H9 (cell line): ENCODE measurements at regions not wholly inside any gene's neighbourhood (a gene's known extent, or its start where the extent isn't known, plus 50 kb on each side); places are given as distances from the start of the nearest gene placed in this dataset.

ENCODE experiments used
- DNase-seq: peaks from one replicate; pipeline ENCODE4 v3.0.0-alpha.2; 2017
- H2AFZ ChIP-seq: one replicate; pipeline ENCODE4 v1.6.1; 2013; ENCODE audit warnings: mild to moderate bottlenecking, low read length, control low read depth, moderate library complexity
- H2AK5ac ChIP-seq: 2 replicates; pipeline ENCODE4 v1.6.1; 2013; ENCODE audit warnings: low read length, control low read depth, mixed read lengths; ENCODE audit not compliant: insufficient read length
- H2BK120ac ChIP-seq: one replicate; pipeline ENCODE4 v1.6.1; 2013; ENCODE audit warnings: low read depth, mild to moderate bottlenecking, low read length, control low read depth, inconsistent platforms; ENCODE audit not compliant: poor library complexity, severe bottlenecking
- H2BK12ac ChIP-seq: 2 replicates; pipeline ENCODE4 v1.6.1; 2013; ENCODE audit warnings: low read length, control low read depth, mixed read lengths, low read depth; ENCODE audit not compliant: insufficient read length
- H2BK15ac ChIP-seq: 2 replicates; pipeline ENCODE4 v1.6.1; 2013; ENCODE audit warnings: low read depth, low read length, control low read depth
- H2BK20ac ChIP-seq: one replicate; pipeline ENCODE4 v1.6.1; 2013; ENCODE audit warnings: low read depth, mild to moderate bottlenecking, low read length, control low read depth, inconsistent platforms; ENCODE audit not compliant: poor library complexity, severe bottlenecking
- H2BK5ac ChIP-seq: 2 replicates; pipeline ENCODE4 v1.6.1; 2013; ENCODE audit warnings: low read length, control low read depth, mixed read lengths; ENCODE audit not compliant: insufficient read length
- H3K14ac ChIP-seq: 2 replicates; pipeline ENCODE4 v1.6.1; 2013; ENCODE audit warnings: low read length, control low read depth; ENCODE audit not compliant: insufficient read depth
- H3K18ac ChIP-seq: 2 replicates; pipeline ENCODE4 v1.6.1; 2013; ENCODE audit warnings: low read depth, mild to moderate bottlenecking, mixed read lengths, low read length, control low read depth; ENCODE audit not compliant: insufficient read length
- H3K23ac ChIP-seq: 2 replicates; pipeline ENCODE4 v1.6.1; 2013; ENCODE audit warnings: low read length, control low read depth, mixed read lengths, low read depth; ENCODE audit not compliant: insufficient read length
- H3K23me2 ChIP-seq: 2 replicates; pipeline ENCODE4 v1.6.1; 2013; ENCODE audit warnings: low read depth, mild to moderate bottlenecking, mixed read lengths, low read length, control low read depth; ENCODE audit not compliant: insufficient read length, poor library complexity, severe bottlenecking
- H3K27ac ChIP-seq: 2 replicates; pipeline ENCODE4 v1.5.1; 2013; ENCODE audit warnings: low read length, control low read depth, mixed read lengths, low read depth; ENCODE audit not compliant: insufficient read length
- H3K27me3 ChIP-seq: 2 replicates; pipeline ENCODE4 v1.6.1; 2013; ENCODE audit warnings: low read length, control low read depth, inconsistent platforms; ENCODE audit not compliant: insufficient read depth
- H3K4ac ChIP-seq: 2 replicates; pipeline ENCODE4 v1.6.1; 2013; ENCODE audit warnings: low read depth, mild to moderate bottlenecking, control low read depth, inconsistent platforms, low read length, moderate library complexity
- H3K4me1 ChIP-seq: 2 replicates; pipeline ENCODE4 v1.6.1; 2013; ENCODE audit warnings: low read length, control low read depth, inconsistent platforms; ENCODE audit not compliant: insufficient read depth
- H3K4me2 ChIP-seq: 2 replicates; pipeline ENCODE4 v1.6.1; 2013; ENCODE audit warnings: low read length, control low read depth, mixed read lengths; ENCODE audit not compliant: insufficient read length, insufficient read depth
- H3K56ac ChIP-seq: 2 replicates; pipeline ENCODE4 v1.6.1; 2013; ENCODE audit warnings: low read depth, mild to moderate bottlenecking, mixed read lengths, low read length, control low read depth; ENCODE audit not compliant: insufficient read length
- H3K79me1 ChIP-seq: 2 replicates; pipeline ENCODE4 v1.6.1; 2013; ENCODE audit warnings: low read depth, mild to moderate bottlenecking, moderate library complexity, low read length, control low read depth, inconsistent platforms; ENCODE audit not compliant: insufficient read depth, poor library complexity, severe bottlenecking
- H3K79me2 ChIP-seq: 2 replicates; pipeline ENCODE4 v1.6.1; 2013; ENCODE audit warnings: low read length, control low read depth, inconsistent platforms; ENCODE audit not compliant: insufficient read depth
- H3K9ac ChIP-seq: 2 replicates; pipeline ENCODE4 v1.6.1; 2013; ENCODE audit warnings: low read length, control low read depth, mixed read lengths; ENCODE audit not compliant: insufficient read length; ENCODE audit errors: extremely low read depth
- H3K9me3 ChIP-seq: one replicate; pipeline ENCODE4 v1.6.1; 2013; ENCODE audit warnings: low read depth, low read length, inconsistent platforms; ENCODE audit not compliant: control insufficient read depth
- H3T11ph ChIP-seq: one replicate; pipeline ENCODE4 v1.6.1; 2013; ENCODE audit warnings: mild to moderate bottlenecking, low read length, control low read depth, inconsistent platforms
- H4K20me1 ChIP-seq: one replicate; pipeline ENCODE4 v1.6.1; 2013; ENCODE audit not compliant: control insufficient read depth, insufficient read length, insufficient read depth
- H4K5ac ChIP-seq: 2 replicates; pipeline ENCODE4 v1.6.1; 2013; ENCODE audit warnings: low read depth, mild to moderate bottlenecking, mixed read lengths, low read length, control low read depth; ENCODE audit not compliant: insufficient read length
- H4K8ac ChIP-seq: replicated peaks from 2 replicates; pipeline ENCODE4 v1.6.1; 2013; ENCODE audit warnings: low read length, control low read depth, mixed read lengths, low read depth; ENCODE audit not compliant: insufficient read length
- H4K91ac ChIP-seq: 2 replicates; pipeline ENCODE4 v1.6.1; 2013; ENCODE audit warnings: low read depth, mild to moderate bottlenecking, moderate library complexity, mixed read lengths, low read length, control low read depth; ENCODE audit not compliant: insufficient read length
- H3K27ac Mint-ChIP-seq, 3 experiments: 2 replicates in 2 of 3; 3 replicates in 1 of 3; pipeline ENCODE4 v1.8.0; 2020 to 2021; ENCODE audit warnings: mixed read lengths in 3 of 3, mild to moderate bottlenecking in 1 of 3, moderate library complexity in 1 of 3
- H3K27me3 Mint-ChIP-seq: 2 replicates; pipeline ENCODE4 v1.8.0; 2021; ENCODE audit warnings: low read depth, mild to moderate bottlenecking, moderate library complexity, mixed read lengths
- H3K36me3 Mint-ChIP-seq, 3 experiments: 2 replicates in 2 of 3; 3 replicates in 1 of 3; pipeline ENCODE4 v1.8.0; 2020 to 2021; ENCODE audit warnings: low read depth in 3 of 3, mixed read lengths in 3 of 3; ENCODE audit not compliant: insufficient read depth in 1 of 3
- H3K4me1 Mint-ChIP-seq, 2 experiments: 2 replicates each; pipeline ENCODE4 v1.8.0; 2020; ENCODE audit warnings: mixed read lengths in 2 of 2
- H3K4me3 Mint-ChIP-seq, 2 experiments: 2 replicates in 1 of 2; 3 replicates in 1 of 2; pipeline ENCODE4 v1.8.0; 2020 to 2021; ENCODE audit warnings: mild to moderate bottlenecking in 2 of 2, mixed read lengths in 2 of 2, moderate library complexity in 1 of 2
- H3K9me3 Mint-ChIP-seq, 2 experiments: 2 replicates in 1 of 2; 3 replicates in 1 of 2; pipeline ENCODE4 v1.8.0; 2020; ENCODE audit warnings: mild to moderate bottlenecking in 2 of 2, mixed read lengths in 2 of 2, moderate library complexity in 1 of 2
- WGBS: extraction: QIAGEN DNeasy Blood & Tissue Kit; methylation state at CpG from one replicate; pipeline ENCODE4 v1.1.7; 2013; ENCODE audit warnings: missing lambda C conversion rate, low lambda C conversion rate, mixed read lengths; ENCODE audit not compliant: insufficient read length; ENCODE audit errors: extremely low coverage; 5-methylcytosine and 5-hydroxymethylcytosine counted together
- TF ChIP-seq, protein P1 (sequence below): fragments of 200-600 bp; sonication (generic); conservative IDR thresholded peaks from 3 replicates; pipeline ENCODE4 v1.8.0; 2021; ENCODE audit warnings: antibody characterized with exemption, mild to moderate bottlenecking

DNA sequence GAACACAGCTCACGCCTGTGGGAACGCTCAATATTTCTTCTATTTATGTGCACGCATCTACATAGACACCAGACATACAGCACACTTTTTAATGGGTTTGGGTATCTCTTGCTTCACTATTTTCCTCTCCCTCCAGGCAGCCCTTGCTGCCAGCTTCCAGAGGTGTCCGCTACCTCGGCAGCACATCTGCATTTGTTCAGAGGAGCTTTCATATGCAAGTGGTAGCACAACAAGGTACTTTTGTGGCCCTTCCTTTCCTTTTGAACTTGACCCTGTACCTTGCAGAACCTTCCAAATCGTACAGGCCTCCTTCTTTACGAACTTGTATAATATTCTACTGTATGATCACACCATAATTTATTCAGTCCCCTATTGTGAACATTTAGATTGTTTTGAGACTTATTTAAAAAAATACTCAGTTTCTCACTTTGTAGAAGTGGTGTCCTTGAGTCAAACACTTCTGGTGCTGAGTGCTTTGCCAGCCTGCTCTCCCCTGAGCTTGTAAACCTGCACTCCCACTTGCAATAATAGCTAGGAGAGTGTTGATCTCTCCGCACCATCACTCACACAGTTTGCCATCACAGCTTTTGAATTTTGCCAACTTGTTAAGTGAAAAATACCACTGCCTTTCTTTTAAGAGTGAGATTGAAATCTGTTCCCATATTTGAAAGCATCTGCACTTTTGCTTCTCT, 106.0 kb upstream of the ZNF32 start:
- Histone ChIP-seq H3T11ph (no peak overlapping the region), H2BK12ac (no peak overlapping the region), H4K8ac (no peak overlapping the region), H2BK5ac (no peak overlapping the region), H4K20me1 (no peaks in the 10 kb centered on the region), H3K79me1 (no peaks in the 10 kb centered on the region), H2AFZ (no peak overlapping the region), H3K18ac (no peak overlapping the region), H3K27ac (no peak overlapping the region), H3K9ac (no peak overlapping the region), H3K56ac (no peak overlapping the region), H3K4me1 (peaks cover 2% of the 10 kb centered on the region), H4K91ac (no peak overlapping the region), H3K4me2 (peak overlapping the region; percentile 54), H3K23ac (no peak overlapping the region), H2BK120ac (no peak overlapping the region), H3K9me3 (no peaks in the 10 kb centered on the region), H3K27me3 (no peaks in the 10 kb centered on the region), H2BK15ac (no peak overlapping the region), H2AK5ac (no peak overlapping the region), H2BK20ac (no peak overlapping the region), H4K5ac (no peak overlapping the region), H3K4ac (no peak overlapping the region), H3K79me2 (no peaks in the 10 kb centered on the region), H3K14ac (no peak overlapping the region), H3K23me2 (no peaks in the 10 kb centered on the region)
- no CpG with 5 or more reads among the region's 8 CpGs for WGBS
- H3K36me3 Mint-ChIP-seq: no peaks in the 10 kb centered on the region
- H3K27me3 Mint-ChIP-seq: peaks cover 68% of the 10 kb centered on the region
- no peak overlapping the region for H3K27ac Mint-ChIP-seq
- DNase-seq: peak; percentile 65
- H3K9me3 Mint-ChIP-seq: peaks cover 0 to 3% of the 10 kb centered on the region in 2 experiments; a peak in 2 of 5 replicates
- TF ChIP-seq, protein P1, sequence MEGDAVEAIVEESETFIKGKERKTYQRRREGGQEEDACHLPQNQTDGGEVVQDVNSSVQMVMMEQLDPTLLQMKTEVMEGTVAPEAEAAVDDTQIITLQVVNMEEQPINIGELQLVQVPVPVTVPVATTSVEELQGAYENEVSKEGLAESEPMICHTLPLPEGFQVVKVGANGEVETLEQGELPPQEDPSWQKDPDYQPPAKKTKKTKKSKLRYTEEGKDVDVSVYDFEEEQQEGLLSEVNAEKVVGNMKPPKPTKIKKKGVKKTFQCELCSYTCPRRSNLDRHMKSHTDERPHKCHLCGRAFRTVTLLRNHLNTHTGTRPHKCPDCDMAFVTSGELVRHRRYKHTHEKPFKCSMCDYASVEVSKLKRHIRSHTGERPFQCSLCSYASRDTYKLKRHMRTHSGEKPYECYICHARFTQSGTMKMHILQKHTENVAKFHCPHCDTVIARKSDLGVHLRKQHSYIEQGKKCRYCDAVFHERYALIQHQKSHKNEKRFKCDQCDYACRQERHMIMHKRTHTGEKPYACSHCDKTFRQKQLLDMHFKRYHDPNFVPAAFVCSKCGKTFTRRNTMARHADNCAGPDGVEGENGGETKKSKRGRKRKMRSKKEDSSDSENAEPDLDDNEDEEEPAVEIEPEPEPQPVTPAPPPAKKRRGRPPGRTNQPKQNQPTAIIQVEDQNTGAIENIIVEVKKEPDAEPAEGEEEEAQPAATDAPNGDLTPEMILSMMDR: no peak
- peaks cover 24 to 26% of the 10 kb centered on the region in 2 experiments for H3K4me1 Mint-ChIP-seq
- peak overlapping the region in 1 of 2 experiments; percentile 61; a peak in 3 of 5 replicates for H3K4me3 Mint-ChIP-seq
